OCI-LY1 (cell line): ENCODE measurements at regions not wholly inside any gene's neighbourhood (a gene's known extent, or its start where the extent isn't known, plus 50 kb on each side); places are given as distances from the start of the nearest gene placed in this dataset.

ENCODE experiments used
- H2AFZ ChIP-seq: fragments of 200-600 bp; sonication (generic), shearing (Covaris generic); 2 replicates; pipeline ENCODE4 v1.6.0; 2014; ENCODE audit warnings: antibody characterized with exemption, mild to moderate bottlenecking, low read length
- H3F3A ChIP-seq: fragments of 200-600 bp; sonication (generic), shearing (Covaris generic); 2 replicates; pipeline ENCODE4 v1.6.0; 2014; ENCODE audit warnings: mild to moderate bottlenecking, antibody characterized with exemption, low read length, moderate library complexity; ENCODE audit not compliant: insufficient read depth
- H3K27ac ChIP-seq: fragments of 200-600 bp; sonication (generic); 2 replicates; pipeline ENCODE4 v1.5.1; 2014; ENCODE audit warnings: low read length, mixed run types, mild to moderate bottlenecking, low read depth; ENCODE audit not compliant: poor library complexity, severe bottlenecking
- H3K27me3 ChIP-seq: fragments of 200-600 bp; sonication (generic); 2 replicates; pipeline ENCODE4 v1.6.0; 2014; ENCODE audit warnings: antibody characterized with exemption, mild to moderate bottlenecking, low read length, moderate library complexity; ENCODE audit not compliant: insufficient read depth
- H3K36me3 ChIP-seq: fragments of 200-600 bp; sonication (generic); 2 replicates; pipeline ENCODE4 v1.6.1; 2014; ENCODE audit warnings: mild to moderate bottlenecking, antibody characterized with exemption, low read length, moderate library complexity, mixed read lengths; ENCODE audit not compliant: insufficient read depth
- H3K4me1 ChIP-seq: fragments of 200-600 bp; sonication (generic); 2 replicates; pipeline ENCODE4 v1.5.1; 2014; ENCODE audit warnings: mild to moderate bottlenecking, low read length, moderate library complexity; ENCODE audit not compliant: insufficient read depth, severe bottlenecking
- H3K4me2 ChIP-seq: fragments of 200-600 bp; sonication (generic), shearing (Covaris generic); 2 replicates; pipeline ENCODE4 v1.6.1; 2014; ENCODE audit warnings: low read length
- H3K4me3 ChIP-seq: fragments of 200-600 bp; sonication (generic); 2 replicates; pipeline ENCODE4 v1.5.1; 2014; ENCODE audit warnings: low read length, low read depth, mild to moderate bottlenecking, mixed read lengths; ENCODE audit not compliant: poor library complexity, severe bottlenecking
- H3K79me2 ChIP-seq: fragments of 200-600 bp; shearing (Covaris generic); 2 replicates; pipeline ENCODE4 v1.6.1; 2016; ENCODE audit warnings: mixed run types, low read length, mixed read lengths; ENCODE audit not compliant: insufficient read depth
- H3K9ac ChIP-seq: fragments of 200-600 bp; sonication (generic), shearing (Covaris generic); 2 replicates; pipeline ENCODE4 v1.6.1; 2014; ENCODE audit warnings: mild to moderate bottlenecking, low read length, mixed read lengths
- H3K9me2 ChIP-seq: fragments of 200-600 bp; sonication (generic), shearing (Covaris generic); 2 replicates; pipeline ENCODE4 v1.6.1; 2014; ENCODE audit warnings: low read depth, mild to moderate bottlenecking, low read length, mixed read lengths
- H3K9me3 ChIP-seq: fragments of 200-600 bp; shearing (Covaris generic); 2 replicates; pipeline ENCODE4 v1.6.1; 2014; ENCODE audit warnings: low read length, mixed read lengths
- H4K20me1 ChIP-seq: fragments of 200-600 bp; sonication (generic), shearing (Covaris generic); 2 replicates; pipeline ENCODE4 v1.6.0; 2016; ENCODE audit warnings: mild to moderate bottlenecking, low read length; ENCODE audit not compliant: insufficient read depth
- EZH2 ChIP-seq: fragments of 200-600 bp; sonication (generic), shearing (Covaris generic); IDR thresholded peaks from 2 replicates; pipeline ENCODE4 v1.8.0; 2017; ENCODE audit warnings: borderline replicate concordance, mixed run types, mild to moderate bottlenecking, antibody characterized with exemption, low read length, moderate library complexity, mixed read lengths
- TF ChIP-seq, protein P1 (sequence below): fragments of 200-600 bp; sonication (generic), shearing (Covaris generic); IDR thresholded peaks from 2 replicates; pipeline ENCODE4 v1.5.1; 2017; ENCODE audit warnings: mild to moderate bottlenecking, antibody characterized with exemption, low read length, moderate library complexity, mixed read lengths

DNA sequence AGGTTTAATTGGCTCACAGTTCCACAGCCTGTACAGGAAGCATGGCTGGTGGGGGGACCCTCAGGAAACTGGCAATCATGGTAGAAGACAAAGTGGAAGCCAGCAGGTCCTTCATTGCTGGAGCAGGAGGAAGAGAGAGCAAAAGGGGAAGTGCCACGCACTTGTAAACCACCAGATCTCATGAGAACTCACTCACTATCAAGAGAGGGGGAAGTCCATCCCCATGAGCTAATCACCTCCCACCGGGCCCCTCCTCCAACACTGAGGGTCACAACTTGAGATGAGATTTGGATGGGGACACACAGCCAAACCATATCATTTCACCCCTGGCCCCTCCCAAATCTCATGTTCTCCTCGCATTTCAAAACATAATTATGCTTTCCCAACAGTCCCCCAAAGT, 171.9 kb upstream of the CACNA2D1 start:
- no peak overlapping the region for H2AFZ ChIP-seq
- H3K27ac ChIP-seq, result no peak overlapping the region
- peaks cover 3% of the 10 kb centered on the region; the same call in 1 of the 2 replicates for H3K79me2 ChIP-seq
- H3K9me2 ChIP-seq, result no peaks in the 10 kb centered on the region
- H3K4me3 ChIP-seq, result no peak overlapping the region
- no peak overlapping the region for H3K4me2 ChIP-seq
- no peaks in the 10 kb centered on the region for H4K20me1 ChIP-seq
- TF ChIP-seq, protein P1, sequence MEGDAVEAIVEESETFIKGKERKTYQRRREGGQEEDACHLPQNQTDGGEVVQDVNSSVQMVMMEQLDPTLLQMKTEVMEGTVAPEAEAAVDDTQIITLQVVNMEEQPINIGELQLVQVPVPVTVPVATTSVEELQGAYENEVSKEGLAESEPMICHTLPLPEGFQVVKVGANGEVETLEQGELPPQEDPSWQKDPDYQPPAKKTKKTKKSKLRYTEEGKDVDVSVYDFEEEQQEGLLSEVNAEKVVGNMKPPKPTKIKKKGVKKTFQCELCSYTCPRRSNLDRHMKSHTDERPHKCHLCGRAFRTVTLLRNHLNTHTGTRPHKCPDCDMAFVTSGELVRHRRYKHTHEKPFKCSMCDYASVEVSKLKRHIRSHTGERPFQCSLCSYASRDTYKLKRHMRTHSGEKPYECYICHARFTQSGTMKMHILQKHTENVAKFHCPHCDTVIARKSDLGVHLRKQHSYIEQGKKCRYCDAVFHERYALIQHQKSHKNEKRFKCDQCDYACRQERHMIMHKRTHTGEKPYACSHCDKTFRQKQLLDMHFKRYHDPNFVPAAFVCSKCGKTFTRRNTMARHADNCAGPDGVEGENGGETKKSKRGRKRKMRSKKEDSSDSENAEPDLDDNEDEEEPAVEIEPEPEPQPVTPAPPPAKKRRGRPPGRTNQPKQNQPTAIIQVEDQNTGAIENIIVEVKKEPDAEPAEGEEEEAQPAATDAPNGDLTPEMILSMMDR, result no peak
- TF ChIP-seq EZH2, result no peak
- no peaks in the 10 kb centered on the region for H3F3A ChIP-seq
- H3K36me3 ChIP-seq, result no peaks in the 10 kb centered on the region
- no peak overlapping the region for H3K9ac ChIP-seq
- H3K27me3 ChIP-seq, result no peaks in the 10 kb centered on the region
- H3K4me1 ChIP-seq, result no peaks in the 10 kb centered on the region
- H3K9me3 ChIP-seq, result no peaks in the 10 kb centered on the region

DNA sequence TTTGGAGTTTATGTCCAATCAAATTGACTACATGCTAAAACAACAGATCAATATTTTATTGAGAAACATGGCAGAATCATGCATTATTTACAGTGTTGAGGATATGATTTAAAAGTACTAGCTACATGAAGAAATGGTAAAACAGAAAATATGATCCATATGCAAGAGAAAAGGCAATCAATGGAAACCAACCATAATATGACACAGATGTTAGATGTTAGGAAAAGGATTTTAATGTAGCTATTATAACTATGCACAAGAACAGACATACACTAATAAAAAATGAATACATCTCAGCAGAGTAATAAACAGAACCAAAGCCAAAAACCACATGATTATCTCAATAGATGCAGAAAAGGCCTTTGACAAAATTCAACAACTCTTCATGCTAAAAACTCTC, 166.2 kb upstream of the CACNA2D1 start:
- Histone ChIP-seq H3K4me1 (no peaks in the 10 kb centered on the region), H3K9me2 (no peaks in the 10 kb centered on the region; the same call in 1 of the 2 replicates), H3K79me2 (no peaks in the 10 kb centered on the region), H2AFZ (no peak overlapping the region), H3K9me3 (no peaks in the 10 kb centered on the region), H3K4me2 (no peak overlapping the region), H3K27ac (no peak overlapping the region), H3K4me3 (no peak overlapping the region), H4K20me1 (no peaks in the 10 kb centered on the region), H3K27me3 (no peaks in the 10 kb centered on the region), H3K9ac (no peak overlapping the region), H3K36me3 (no peaks in the 10 kb centered on the region), H3F3A (no peaks in the 10 kb centered on the region)
- TF ChIP-seq, protein P1, result no peak
- no peak for TF ChIP-seq EZH2

DNA sequence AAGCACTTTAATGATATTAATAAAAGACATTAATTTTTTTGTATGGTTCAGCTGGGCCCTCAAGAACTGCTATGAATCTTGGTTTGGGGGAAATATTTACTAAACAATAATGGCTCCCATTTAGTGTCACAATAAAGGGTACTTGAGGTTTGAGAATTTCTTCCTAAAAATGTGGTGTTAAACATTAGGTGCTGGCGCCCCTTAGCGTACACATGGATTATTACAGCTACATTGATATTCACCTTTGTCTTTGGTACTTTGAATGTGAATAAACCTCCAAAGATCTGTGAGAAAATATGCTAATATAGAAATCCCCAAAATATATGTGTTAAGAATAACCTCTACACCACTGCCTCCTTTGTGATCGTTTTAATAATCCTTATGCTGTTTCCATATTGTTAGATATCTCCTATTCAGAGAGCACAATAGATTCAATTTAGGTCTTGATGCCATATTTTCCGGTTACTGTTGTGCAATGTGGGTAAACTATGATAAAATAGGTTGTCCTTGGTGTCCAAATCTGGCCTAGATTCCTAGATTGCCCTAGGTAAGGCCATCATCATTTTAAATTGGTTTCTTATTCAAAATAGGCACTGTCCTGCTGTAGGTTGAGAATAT, 161.8 kb upstream of the CACNA2D1 start:
- no peaks in the 10 kb centered on the region for H3K4me1 ChIP-seq
- no peak overlapping the region for H3K4me2 ChIP-seq
- TF ChIP-seq, protein P1, result peak; percentile 96
- no peak for TF ChIP-seq EZH2
- no peak overlapping the region for H3K27ac ChIP-seq
- no peaks in the 10 kb centered on the region for H3K27me3 ChIP-seq
- H3K4me3 ChIP-seq, result no peak overlapping the region
- no peaks in the 10 kb centered on the region for H3F3A ChIP-seq
- no peak overlapping the region for H3K9ac ChIP-seq
- H3K36me3 ChIP-seq, result no peaks in the 10 kb centered on the region
- H3K79me2 ChIP-seq, result no peaks in the 10 kb centered on the region
- H3K9me2 ChIP-seq, result no peaks in the 10 kb centered on the region; the same call in 1 of the 2 replicates
- no peak overlapping the region for H2AFZ ChIP-seq
- no peaks in the 10 kb centered on the region for H3K9me3 ChIP-seq
- H4K20me1 ChIP-seq, result no peaks in the 10 kb centered on the region
